ENCODE measurements at regions not wholly inside any gene's neighbourhood (a gene's known extent, or its start where the extent isn't known, plus 50 kb on each side); places are given as distances from the start of the nearest gene placed in this dataset.

DNA sequence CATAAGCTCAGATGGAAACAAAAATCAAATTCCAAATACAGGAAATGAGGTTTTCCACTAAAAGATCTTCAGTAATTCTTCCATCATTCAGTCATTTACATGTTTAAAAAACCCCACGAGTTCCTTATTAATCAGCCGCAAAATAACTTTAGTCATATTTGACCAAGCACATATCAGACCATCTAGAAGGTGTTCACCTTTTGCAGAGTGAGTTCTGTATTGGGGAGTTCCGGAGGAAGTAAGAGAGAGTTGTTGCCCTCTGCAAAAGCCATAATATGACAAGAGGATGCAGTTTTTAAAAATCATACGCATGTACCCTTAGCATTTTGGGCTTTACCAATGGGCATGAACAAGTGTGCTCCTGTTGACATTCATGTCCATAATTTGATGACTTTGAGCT is 61.6 kb downstream of the CCR1 start:
- no peak for DNase-seq

DNA sequence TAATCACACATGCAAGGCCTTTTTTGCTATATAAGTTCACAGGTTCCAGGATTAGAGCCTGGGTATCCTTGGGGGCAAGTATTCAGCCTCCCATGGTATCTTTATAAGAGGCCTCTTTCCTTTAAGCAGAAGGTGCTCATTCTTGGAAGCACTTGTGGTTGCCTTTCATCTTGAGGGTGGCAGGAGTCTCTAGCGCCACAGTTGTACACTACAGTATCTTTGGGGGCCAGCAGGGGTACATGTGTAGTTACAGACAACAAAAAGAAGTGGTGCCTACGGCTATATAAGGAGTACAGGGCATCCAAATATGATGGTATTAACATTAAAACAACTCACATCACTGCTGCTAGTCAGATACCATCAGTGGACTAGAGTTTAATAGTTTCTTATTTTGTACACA is 62.1 kb downstream of the CCR1 start:
- no peak for DNase-seq

DNA sequence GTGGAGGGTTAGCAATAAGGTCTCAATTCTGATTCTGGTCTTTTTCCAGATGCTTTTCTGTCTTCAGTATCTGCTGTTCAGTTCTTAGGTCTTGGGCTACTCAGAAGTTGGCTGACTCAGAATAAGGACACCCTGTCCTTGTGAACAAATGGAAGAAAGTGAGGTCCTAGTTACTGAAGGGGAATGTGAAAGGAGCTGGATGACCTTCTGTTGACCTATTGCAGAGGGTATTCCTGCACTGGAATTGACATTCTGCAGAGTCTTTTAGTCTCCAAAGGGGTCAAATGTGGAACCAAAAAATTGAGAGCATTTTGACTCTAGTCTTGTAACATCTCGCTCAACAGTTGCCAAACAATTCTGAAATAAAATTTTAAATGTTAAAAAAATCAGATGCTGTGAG is 63.0 kb downstream of the CCR1 start:
- no peak for DNase-seq

DNA sequence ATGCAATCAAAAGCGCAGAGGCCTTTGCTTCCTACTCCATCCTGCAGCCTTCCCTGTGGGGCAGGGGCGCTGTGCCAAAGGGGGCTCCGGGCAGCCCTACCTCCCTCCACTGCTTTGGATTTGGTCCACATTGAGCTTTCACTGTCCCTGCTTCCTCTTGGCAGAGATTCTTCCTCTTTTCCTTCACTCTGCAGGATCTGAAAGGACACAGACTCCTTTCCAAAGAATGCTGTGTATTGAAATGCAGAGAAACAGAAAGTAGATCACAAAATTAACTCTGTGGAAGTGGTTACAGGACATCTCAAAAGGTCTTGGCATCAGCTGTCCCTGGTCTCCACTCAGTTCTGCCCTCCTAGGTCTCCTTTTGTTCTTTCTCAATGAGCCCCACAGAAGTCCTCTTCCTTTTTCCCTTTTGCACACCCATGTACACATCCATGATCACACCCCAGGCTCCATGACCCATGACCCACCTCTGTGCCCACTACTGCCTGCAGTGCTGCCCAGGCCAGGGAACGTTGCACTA is 64.1 kb downstream of the CCR1 start:
- peak in 39 of 58 donors; percentile 2 to 73 (median 30) for DNase-seq

- DNase-seq = no peak
These were observed 66.3 kb downstream of the CCR1 start for GRCh38 chr3:46141813-46142212.

DNA sequence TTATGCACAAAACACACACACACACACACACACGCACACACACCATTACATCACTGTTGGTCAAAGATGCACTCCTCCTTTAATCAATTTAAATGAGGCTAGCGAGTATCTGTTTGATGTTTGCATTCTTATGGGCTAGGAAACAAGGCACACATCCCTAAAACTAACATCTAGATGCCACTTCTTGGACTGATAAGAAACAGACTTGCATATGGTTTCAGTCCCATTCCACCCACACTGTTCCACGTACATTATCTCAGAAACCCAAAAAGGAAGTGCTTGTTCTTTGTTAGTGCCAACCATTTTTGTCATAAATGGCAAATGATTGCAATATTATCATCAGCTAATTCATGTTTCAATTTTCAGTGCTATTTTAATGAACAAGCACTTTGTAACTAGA is 69.5 kb downstream of the CCR1 start:
- DNase-seq = no peak

DNA sequence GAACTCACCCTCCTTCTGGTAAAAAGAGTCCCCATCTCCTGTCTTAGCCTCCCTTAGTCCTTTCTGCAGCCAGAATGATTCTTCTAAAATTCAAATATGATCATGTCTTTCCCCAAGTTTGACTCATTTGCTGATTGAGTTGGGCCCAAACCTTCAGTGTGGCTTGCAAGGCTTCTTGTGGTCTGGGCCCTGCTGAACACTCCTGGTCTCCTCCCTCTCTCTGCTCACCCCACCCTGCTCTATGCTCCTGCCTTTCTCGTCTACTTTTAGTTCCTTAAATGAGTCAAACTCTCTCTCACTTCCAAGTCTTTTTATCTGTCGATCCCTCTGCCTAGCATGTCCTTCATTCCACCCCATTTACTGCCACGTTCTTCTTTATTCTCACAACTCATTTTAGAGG is 72.6 kb downstream of the CCR1 start:
- DNase-seq = no peak

GRCh38 chr3:46133285-46133684 is 74.8 kb downstream of the CCR1 start:
- no peak for DNase-seq

GRCh38 chr3:46132565-46132964 is 75.5 kb downstream of the CCR1 start:
- peak in 1 of 58 donors; percentile 2 for DNase-seq

GRCh38 chr3:46131884-46132450 is 76.1 kb downstream of the CCR1 start:
- DNase-seq = no peak

DNA sequence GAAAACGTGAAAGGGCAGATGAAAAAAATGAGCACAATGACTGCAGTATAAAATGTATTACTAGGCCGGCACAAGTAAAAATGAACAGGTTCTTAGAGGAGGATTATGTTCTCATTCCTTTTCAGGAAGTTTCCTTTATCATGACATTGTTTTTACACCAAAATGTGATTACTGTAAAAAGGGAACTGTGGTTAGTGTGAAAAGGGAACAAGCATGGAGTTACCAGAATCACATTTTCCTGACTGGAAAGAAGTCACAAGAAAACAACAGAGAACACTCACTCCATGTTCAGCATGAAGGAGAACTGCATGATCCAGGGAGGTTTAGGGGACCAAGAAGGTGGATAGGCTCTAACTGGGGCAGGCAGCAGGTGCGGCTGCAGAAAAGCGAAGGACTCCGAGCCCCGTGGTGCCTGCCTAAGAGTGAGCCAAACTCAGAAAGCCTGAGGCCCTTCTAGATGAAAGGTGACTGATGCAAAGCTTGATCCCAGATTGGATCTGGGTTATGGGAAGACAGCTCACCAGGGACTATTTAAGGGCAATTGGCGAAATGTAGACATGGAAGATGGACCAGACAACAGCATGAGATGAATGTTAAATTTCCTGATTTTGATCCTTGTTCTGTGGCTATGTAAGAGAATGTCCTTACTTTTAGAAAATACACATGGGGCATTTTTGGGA is 77.3 kb downstream of the CCR1 start:
- no peak for DNase-seq

- DNase-seq = no peak
These were observed 78.4 kb downstream of the CCR1 start for GRCh38 chr3:46129588-46130272.

DNA sequence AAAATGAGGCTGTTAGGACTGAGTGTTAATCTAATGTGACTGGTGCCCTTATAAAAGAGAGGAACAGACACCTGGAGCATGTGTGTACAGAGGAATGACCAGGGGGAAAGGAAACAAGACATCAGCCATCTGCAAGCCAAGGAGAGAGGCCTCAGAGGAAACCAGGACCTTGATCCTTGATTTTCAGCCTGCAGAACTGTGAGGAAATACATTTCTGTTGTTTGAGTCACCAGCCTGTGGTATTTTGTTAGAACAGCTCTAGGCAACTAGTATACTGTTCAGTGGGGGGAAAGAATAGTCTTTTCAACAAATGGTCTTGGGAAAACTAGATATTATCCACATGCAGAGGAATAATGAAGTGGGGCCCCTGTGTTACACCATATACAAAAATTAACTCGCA is 80.6 kb downstream of the CCR1 start:
- no peak for DNase-seq

DNA sequence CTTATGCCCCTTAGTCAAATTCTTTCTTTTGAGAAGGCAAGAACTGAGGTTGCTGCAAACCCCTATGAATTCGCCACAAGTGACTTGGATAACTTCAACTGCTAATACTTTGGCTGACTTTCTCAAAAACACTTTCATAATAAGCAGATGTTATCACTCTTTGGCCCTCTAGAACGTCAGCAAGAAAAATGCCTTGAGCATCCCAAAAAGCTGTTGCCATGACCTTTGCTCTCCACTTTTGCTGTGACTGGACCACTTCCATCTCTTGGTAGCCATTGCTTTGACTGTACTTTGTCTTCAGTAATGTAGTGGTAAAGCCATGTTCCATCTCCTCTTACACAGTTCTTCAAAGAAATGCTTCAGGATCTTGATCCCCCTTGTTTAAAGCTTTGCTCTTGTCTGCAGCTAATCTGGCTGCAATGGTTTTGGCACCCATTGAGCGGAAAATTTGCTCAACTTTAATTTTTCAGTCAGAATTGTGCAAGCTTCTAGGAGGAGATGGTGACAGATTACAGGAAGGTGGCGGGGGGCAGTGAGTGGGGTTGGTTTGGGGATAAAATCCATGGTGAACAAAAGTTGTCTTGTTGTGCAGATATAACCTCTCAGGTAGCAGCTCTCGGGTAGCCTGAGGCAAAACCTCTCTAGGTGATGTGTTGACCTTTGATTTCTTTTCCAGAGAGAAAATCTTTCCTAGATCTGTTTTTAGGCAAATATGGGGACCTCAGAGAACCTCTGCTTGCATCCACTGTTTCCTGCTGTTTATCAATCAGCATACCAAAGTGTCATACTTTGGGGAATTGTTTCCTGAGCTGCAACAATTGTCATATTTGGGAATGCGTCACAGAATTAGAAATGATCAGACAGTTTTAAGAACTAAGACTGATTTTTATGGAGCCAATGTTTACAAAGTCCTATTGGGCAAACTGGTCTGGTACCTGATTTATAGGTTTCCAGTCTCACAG is 83.6 kb downstream of the CCR1 start:
- no peak for DNase-seq

DNA sequence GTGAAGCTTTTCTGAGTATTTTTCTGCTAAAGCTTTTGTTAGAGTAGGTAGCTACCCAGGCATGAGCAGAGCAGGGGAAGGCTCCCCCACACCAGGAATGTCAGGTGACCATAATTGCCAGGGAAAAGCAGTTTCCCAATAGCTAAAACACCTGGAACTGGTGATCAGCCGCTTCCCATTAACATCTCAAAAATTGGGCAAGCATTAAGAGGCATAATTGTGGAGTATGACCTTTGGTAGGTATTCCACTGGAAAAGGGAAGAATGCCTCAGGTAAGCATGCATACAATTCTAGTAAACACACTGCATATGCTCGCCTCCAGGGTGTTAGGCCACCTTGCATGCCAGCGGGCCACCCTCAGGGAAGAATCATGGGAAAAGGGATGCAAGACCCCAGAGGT is 84.5 kb downstream of the CCR1 start:
- DNase-seq = no peak

GRCh38 chr3:46122091-46122490 is 86.0 kb downstream of the CCR1 start:
- DNase-seq = no peak

DNA sequence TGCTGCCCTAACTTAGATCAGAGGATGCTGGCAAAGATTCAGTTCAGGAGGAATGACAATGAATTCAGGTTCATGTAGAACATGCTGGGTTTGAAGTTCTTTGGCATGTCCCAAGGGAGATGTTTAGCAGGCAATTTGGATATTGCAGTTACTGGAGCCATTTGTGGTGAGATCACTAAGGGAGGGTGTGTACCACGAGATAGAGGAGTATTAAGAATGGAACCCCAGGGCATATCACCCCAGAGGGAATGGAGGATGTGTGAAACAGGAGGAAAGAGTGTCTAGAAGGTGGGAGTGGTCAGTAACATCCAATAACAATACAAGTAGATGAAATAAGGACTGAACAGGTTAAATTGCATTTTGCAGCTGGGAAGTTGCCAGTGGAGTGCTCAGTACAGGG is 87.1 kb downstream of the CCR1 start:
- no peak for DNase-seq

- no peak for DNase-seq
These were observed 88.2 kb downstream of the CCR1 start for GRCh38 chr3:46119709-46120498.

DNA sequence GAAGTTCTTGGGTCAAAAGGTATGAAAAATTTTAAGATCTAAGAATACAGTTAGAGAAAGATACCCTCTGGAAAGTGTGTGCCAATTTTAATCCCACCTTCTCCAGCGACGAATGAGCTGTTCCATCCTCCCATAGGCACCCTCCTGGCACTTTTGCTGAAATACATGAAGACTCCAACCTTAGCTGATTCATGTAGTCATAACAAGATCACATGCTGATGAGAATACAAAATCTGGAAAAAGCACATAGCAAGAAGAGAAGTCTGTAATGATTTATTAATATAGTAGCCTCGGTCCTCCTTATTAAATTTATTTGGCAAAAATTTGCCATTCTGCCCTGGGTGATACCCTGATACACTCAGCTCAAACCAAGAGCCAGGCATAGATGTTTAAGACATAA is 88.9 kb downstream of the CCR1 start:
- no peak for DNase-seq

GRCh38 chr3:46116996-46117395 is 89.7 kb upstream of the XCR1 start:
- no peak for DNase-seq
